AG09309 (cell line): ENCODE measurements at regions not wholly inside any gene's neighbourhood (a gene's known extent, or its start where the extent isn't known, plus 50 kb on each side); places are given as distances from the start of the nearest gene placed in this dataset.

Experiments
- DNase-seq: peaks from one replicate; pipeline ENCODE4 v3.0.0-alpha.2; 2010; ENCODE audit warnings: low read depth
- H3K4me3 ChIP-seq: 2 replicates; pipeline ENCODE4 v1.5.1; 2011; ENCODE audit warnings: mild to moderate bottlenecking, low read depth, low read length, moderate library complexity; ENCODE audit not compliant: control insufficient read depth
- TF ChIP-seq, protein P1 (sequence below): IDR thresholded peaks from 2 replicates; pipeline ENCODE4 v1.5.1; 2011; ENCODE audit warnings: mild to moderate bottlenecking, low read depth, low read length, inconsistent platforms; ENCODE audit not compliant: insufficient read depth, control insufficient read depth; ENCODE audit errors: missing control alignments

DNA sequence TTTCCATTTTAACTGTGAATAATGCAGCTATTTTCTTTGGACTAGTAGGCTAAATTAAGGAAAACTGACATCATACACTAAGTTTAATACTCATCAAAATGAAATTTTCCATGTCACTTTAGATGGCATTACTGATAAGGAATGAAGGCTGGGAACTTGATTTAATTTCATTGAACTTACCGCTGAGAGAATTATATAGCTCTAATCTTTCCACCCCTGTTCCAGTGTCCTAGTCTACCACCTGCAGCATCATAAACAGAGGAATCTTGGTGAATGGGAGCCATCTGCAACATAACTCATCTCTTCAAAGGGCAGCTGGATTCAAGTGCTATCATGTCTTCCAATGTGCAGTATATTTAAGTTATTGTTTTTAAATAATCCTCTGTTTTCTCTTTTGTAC lies 1395.2 kb downstream of the EPHA7 start:
- no peak for DNase-seq
- TF ChIP-seq, protein P1, sequence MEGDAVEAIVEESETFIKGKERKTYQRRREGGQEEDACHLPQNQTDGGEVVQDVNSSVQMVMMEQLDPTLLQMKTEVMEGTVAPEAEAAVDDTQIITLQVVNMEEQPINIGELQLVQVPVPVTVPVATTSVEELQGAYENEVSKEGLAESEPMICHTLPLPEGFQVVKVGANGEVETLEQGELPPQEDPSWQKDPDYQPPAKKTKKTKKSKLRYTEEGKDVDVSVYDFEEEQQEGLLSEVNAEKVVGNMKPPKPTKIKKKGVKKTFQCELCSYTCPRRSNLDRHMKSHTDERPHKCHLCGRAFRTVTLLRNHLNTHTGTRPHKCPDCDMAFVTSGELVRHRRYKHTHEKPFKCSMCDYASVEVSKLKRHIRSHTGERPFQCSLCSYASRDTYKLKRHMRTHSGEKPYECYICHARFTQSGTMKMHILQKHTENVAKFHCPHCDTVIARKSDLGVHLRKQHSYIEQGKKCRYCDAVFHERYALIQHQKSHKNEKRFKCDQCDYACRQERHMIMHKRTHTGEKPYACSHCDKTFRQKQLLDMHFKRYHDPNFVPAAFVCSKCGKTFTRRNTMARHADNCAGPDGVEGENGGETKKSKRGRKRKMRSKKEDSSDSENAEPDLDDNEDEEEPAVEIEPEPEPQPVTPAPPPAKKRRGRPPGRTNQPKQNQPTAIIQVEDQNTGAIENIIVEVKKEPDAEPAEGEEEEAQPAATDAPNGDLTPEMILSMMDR = no peak

DNA sequence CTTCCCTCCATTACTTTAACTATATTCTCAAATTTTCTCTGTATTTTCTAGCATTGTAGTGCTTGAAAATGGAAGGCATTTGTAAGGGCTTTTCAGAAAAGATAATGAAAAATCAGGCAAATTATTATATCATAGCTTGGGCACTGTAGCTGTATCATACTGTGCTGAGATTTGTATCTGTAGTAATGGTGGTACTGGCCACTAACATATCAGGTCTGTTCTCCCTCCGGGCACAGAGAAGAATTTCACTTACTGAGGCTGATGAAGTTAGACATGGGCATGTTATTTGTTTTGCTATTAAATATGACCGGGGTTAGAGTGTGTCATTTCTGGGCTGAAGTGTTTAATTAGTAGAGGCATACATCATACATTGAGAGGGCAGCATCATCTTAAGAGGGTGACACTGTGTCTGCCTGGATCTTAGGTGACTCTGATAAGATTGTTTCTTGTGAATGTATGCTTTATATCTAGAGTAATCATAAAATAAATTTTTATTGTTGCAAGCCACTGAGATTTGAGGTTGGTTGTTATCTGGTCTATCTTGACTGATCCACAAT lies 1395.9 kb downstream of the EPHA7 start:
- DNase-seq = no peak
- TF ChIP-seq, protein P1 = no peak
- no peak overlapping the region for H3K4me3 ChIP-seq

More for the DNA sequence above, 1395.2 kb downstream of the EPHA7 start:
- H3K4me3 ChIP-seq = no peak overlapping the region

DNA sequence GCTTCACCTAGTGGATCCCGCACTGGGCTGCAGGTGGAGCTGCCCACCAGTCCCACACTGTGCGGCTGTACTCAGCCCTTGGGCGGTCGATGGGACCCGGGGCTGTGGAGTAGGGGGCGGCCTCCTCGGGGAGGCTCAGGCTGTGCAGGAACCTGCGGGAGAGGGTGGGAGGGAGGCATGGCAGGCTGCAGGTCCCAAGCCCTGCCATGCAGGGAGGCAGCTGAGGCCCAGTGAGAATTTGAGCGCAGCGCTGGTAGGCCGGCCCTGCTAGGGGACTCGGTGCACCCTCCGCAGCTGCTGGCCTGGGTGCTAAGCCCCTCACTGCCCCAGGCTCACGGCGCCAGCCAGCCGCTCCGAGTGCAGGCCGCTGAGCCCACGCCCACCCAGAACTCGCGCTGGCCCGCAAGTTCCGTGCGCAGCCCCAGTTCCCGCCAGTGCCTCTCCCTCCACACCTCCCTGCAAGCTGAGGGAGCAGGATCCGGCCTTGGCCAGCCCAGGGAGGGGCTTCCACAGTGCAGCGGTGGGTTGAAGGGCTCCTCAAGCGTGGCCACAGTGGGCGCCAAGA lies 1407.6 kb downstream of the EPHA7 start:
- no peak for DNase-seq
- no peak overlapping the region for H3K4me3 ChIP-seq
- TF ChIP-seq, protein P1 = no peak

DNA sequence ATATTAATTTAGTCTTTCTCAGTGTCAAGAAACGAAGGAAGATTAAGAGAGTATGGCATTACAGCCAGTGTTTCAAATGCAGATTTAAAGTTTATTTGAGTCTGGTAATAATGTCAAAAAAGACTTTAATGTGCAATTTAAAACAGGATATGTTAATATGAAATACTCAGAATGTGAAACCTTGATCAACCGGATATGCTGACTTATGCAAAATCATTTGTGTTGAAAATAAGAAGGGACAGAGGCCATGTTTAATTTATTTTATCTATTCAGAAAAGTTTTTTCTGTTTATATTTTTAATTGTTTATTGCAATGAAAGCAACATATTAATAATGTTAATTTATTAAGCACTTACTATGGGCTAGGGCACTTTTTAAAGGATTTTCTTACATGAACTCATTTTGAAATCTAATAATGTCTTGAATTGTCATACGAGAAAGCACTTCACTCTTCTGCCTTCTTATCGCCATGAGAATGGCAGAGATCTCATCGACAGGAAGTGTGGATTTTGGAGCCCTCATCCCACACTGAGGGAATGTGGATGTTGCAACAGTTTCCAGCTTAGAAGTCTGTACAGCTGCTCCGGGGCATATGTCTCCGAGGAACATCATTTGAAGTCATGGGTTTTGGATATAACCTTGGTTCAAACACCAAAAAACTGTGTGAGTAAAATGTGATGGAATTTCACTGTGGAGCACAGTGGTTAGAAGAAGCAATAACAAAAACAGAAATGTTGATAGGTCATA lies 1410.4 kb downstream of the EPHA7 start:
- no peak overlapping the region for H3K4me3 ChIP-seq
- no peak for DNase-seq
- TF ChIP-seq, protein P1 = no peak

DNA sequence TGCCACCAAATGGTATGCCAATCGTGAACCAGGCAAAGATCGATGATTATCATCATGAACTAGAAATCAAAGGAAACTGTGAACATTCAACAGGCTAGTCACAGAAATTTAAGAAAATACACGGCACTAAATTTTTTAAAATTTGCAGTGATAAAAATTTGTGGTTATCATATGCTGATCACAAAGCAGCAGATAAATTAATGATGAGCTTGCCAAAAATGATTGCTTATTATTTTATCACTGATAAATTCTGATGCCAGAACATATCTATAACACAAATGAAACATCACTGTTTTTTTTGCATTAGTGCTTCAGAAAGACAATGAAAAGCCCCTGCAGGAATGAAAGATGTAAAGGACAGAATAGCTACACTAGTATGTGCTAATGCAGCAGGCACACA lies 1413.2 kb upstream of the MAP3K7 start:
- DNase-seq = no peak
- TF ChIP-seq, protein P1 = no peak
- H3K4me3 ChIP-seq = no peak overlapping the region

DNA sequence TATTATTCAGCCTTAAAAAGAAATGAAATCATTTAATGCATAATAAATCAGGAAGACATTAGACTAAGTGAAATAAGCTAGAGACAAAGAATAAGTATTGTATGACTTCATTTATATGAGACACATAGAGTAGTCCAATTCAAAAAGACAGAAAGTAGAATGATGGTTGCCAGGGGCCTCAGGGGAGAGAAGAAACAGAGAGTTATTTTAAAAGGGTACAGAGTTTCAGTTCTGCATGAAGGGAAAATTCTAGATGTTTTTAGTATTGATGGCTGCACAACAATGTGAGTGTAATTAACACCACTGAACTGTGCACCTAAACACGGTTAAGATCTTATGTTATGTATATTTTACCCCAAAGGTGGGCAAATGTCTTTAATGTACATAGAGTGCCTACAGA lies 1407.9 kb upstream of the MAP3K7 start:
- TF ChIP-seq, protein P1 = no peak
- no peak overlapping the region for H3K4me3 ChIP-seq
- DNase-seq = no peak

DNA sequence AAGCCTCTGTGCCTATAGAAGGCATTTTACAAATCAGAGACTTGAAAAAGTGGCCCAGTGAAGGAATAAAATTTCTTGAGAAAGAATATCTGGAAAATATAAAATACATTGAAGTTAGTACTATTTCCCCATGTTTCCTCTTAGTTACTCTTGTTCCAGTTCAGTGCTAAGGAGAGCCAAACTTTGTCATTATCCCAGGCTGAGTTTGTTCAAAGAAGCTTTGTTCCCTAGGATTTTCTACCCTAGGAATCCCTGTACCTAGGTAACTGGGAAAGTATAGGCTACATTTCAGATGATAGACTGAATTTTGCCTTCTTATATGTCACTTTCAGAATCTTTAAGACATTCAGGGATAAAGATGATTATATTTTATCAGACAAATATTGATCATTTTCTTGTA lies 1395.7 kb upstream of the MAP3K7 start:
- no peak for DNase-seq
- no peak overlapping the region for H3K4me3 ChIP-seq
- TF ChIP-seq, protein P1 = no peak
